Prostate gland (tissue), 2 donors: ENCODE measurements at regions not wholly inside any gene's neighbourhood (a gene's known extent, or its start where the extent isn't known, plus 50 kb on each side); places are given as distances from the start of the nearest gene placed in this dataset.
A peak's percentile ranks its signal among the peaks of the same experiment; 100 is the strongest.

Experiments used
- DNase-seq: peaks from one replicate; pipeline ENCODE4 v3.0.0-alpha.2; 2019; ENCODE audit warnings: low spot score
- H3K27ac ChIP-seq, 2 donors: fragments of 200-600 bp; sonication (generic); 2 replicates each; pipeline ENCODE4 v1.5.1; 2017 to 2019
- H3K27me3 ChIP-seq: fragments of 200-600 bp; sonication (generic); replicated peaks from 2 replicates; pipeline ENCODE4 v1.5.1; 2019; ENCODE audit not compliant: insufficient read depth
- H3K36me3 ChIP-seq, 2 donors: fragments of 200-600 bp; sonication (generic); 1 replicate in 1 of 2; 2 replicates in 1 of 2; pipeline versions ENCODE4 v1.5.1 to v1.8.1; 2017 to 2019
- H3K4me1 ChIP-seq: fragments of 200-600 bp; sonication (generic); replicated peaks from 2 replicates; pipeline ENCODE4 v1.5.1; 2019
- H3K4me3 ChIP-seq, 2 donors: fragments of 200-600 bp; sonication (generic); 2 replicates each; pipeline ENCODE4 v1.5.1; 2017 to 2019
- H3K9me3 ChIP-seq: fragments of 200-600 bp; sonication (generic); 2 replicates; pipeline ENCODE4 v1.5.1; 2017
- CTCF ChIP-seq, 4 experiments: fragments of 200-600 bp in 2 of 4; fragments of 450-650 bp in 2 of 4; sonication (generic) in 2 of 4; IDR thresholded peaks; 1 replicate in 3 of 4; 2 replicates in 1 of 4; pipeline ENCODE4 v1.5.1; 2016 to 2019; ENCODE audit warnings: antibody characterized with exemption in 4 of 4, mild to moderate bottlenecking in 2 of 4, moderate library complexity in 2 of 4
- POLR2A ChIP-seq: fragments of 450-650 bp; IDR thresholded peaks from one replicate; pipeline ENCODE4 v1.6.1; 2016; ENCODE audit warnings: antibody characterized with exemption, mild to moderate bottlenecking
- POLR2AphosphoS5 ChIP-seq: sonication (generic); formaldehyde crosslinking; IDR thresholded peaks from one replicate; pipeline ENCODE4 v1.6.1; 2017; ENCODE audit warnings: antibody characterized with exemption
- WGBS: methylation state at CpG from one replicate; pipeline ENCODE4 v1.1.5; 2018; 5-methylcytosine and 5-hydroxymethylcytosine counted together
- intact Hi-C: fragments of 100-400 bp; cut with DNase I; formaldehyde crosslinking; loops from one replicate; pipeline ENCODE4 v1.14.2; 2022

DNA sequence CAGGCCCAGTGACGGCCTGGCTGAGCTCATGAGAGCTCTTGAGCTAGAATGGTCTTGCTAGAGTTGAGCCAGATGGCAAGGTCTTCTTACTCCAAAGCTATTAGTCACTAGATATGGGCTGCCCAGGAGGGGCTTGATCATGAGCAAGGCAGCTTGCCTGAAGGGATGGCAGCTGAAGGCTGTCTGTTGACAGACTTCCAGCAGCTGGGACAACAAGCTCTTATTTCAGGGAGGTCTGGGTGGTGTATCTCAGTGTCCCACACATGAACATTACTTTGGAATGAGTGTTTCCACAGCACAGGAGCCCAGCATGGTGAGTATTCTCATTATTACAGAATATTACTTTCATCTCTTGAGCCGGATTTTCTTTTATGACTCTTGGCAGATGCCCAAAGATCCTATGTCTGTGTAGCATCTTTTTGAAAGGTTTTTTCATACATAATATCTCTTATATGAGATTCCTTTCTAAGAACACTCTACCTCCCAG lies 414.1 kb downstream of the ARHGEF28 start:
- DNase-seq = no peak
- Histone ChIP-seq H3K4me1 (no peaks in the 10 kb centered on the region), H3K27me3 (no peaks in the 10 kb centered on the region), H3K4me3 (no peak overlapping the region), H3K27ac (no peak overlapping the region), H3K9me3 (no peaks in the 10 kb centered on the region), H3K36me3 (no peaks in the 10 kb centered on the region)
- no peak for TF ChIP-seq POLR2AphosphoS5
- intact Hi-C loops = no loop called here
- 37% methylated on average over 2 of the region's 2 CpGs for WGBS

DNA sequence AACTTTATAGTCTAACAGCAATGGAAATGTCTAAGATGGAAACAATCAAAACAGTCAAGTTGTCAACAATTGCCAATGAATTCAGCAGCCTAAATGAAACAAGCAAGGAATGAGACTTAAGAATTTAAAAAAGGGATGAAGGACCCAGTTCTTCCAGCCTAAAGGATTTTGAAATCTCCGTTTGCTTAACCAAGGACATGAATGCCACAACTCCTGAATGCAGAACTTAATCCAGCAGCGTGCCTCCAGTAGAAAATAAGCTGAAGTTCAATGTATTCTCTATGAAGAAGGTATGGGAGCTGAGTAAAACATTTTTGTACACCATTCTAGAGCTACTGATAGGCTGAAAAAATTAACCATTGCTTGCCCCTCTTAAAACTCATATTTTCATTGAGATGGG lies 411.3 kb downstream of the ARHGEF28 start:
- Histone ChIP-seq H3K9me3 (no peaks in the 10 kb centered on the region), H3K27ac (no peak overlapping the region), H3K4me1 (no peaks in the 10 kb centered on the region), H3K27me3 (no peaks in the 10 kb centered on the region), H3K4me3 (no peak overlapping the region), H3K36me3 (no peaks in the 10 kb centered on the region)
- TF ChIP-seq CTCF (IDR thresholded peaks at IDR 0.05) (no peak), POLR2A (no peak), POLR2AphosphoS5 (no peak)
- 93% methylated on average over 2 of the region's 2 CpGs for WGBS
- DNase-seq = no peak
- intact Hi-C loops = no loop called here

DNA sequence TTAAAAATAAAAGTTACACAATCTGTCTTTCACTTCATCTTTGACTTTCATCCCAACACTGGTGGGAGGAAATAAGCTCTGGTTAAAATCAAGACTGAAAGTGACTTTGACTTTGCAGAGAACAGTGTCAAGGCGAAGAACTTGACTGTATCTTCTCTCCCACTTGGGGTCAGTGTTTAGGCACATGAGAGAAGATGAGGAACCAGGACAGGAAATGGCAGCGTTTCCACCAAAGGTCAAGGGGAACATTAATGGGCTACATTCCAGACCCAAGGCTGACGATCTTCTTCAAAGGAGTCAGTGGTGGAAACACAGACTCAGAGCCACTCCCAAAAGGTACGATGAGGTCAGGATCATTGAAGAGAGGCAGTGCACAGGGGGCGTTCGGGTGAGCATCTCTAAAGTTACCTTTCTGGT lies 409.5 kb downstream of the ARHGEF28 start:
- no peak overlapping the region for H3K27ac ChIP-seq
- TF ChIP-seq CTCF (IDR thresholded peaks at IDR 0.05) = peak in 3 of 4 experiments; percentile 20 to 34 (median 31)
- TF ChIP-seq POLR2A = no peak
- H3K27me3 ChIP-seq = no peaks in the 10 kb centered on the region
- H3K4me3 ChIP-seq = no peak overlapping the region
- intact Hi-C loops = no loop called here
- WGBS = 35% methylated on average over 6 of the region's 6 CpGs
- no peak for DNase-seq
- no peaks in the 10 kb centered on the region for H3K36me3 ChIP-seq
- H3K9me3 ChIP-seq = no peaks in the 10 kb centered on the region
- H3K4me1 ChIP-seq = no peaks in the 10 kb centered on the region

DNA sequence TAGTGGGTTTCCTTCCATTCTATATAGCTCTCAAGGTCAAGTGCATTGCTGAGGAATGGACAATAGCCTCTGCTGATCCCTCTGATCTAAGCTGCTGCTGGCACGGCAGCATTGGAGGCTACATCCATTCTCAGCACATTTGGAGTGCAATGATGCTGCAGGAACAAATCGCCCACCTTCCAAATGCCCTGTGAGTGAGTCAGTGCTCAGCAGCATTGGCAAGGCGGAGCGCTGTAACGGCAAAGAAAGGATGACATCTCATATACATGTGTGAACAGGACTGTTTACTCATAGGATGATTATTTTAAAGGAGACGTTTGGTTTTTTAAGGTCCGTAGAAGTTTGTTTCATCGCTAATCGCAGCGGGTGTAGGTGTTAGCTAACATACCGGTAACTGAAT lies 408.7 kb downstream of the ARHGEF28 start:
- Histone ChIP-seq H3K9me3 (no peaks in the 10 kb centered on the region), H3K4me1 (no peaks in the 10 kb centered on the region), H3K36me3 (no peaks in the 10 kb centered on the region), H3K27ac (no peak overlapping the region), H3K4me3 (no peak overlapping the region), H3K27me3 (no peaks in the 10 kb centered on the region)
- WGBS = 42% methylated on average over 11 of the region's 11 CpGs
- DNase-seq = peak; percentile 7
- intact Hi-C loops = loop anchor here (5.0 kb wide), 1 partner anchor 608 kb away; the partner anchor contains the start of gene ENC1
- TF ChIP-seq CTCF (IDR thresholded peaks at IDR 0.05) (no peak), POLR2AphosphoS5 (no peak), POLR2A (no peak)

GRCh38 chr5:74032617-74033016 lies 406.6 kb downstream of the ARHGEF28 start:
- Histone ChIP-seq H3K4me3 (no peak overlapping the region), H3K27ac (no peak overlapping the region), H3K9me3 (no peaks in the 10 kb centered on the region), H3K27me3 (no peaks in the 10 kb centered on the region), H3K36me3 (no peaks in the 10 kb centered on the region), H3K4me1 (no peaks in the 10 kb centered on the region)
- intact Hi-C loops = loop anchor here (5.0 kb wide), 1 partner anchor 610 kb away; the partner anchor contains the start of gene ENC1
- TF ChIP-seq CTCF (IDR thresholded peaks at IDR 0.05) (no peak), POLR2AphosphoS5 (no peak), POLR2A (no peak)
- WGBS = 56% methylated on average over 1 of the region's 1 CpG
- DNase-seq = no peak
